Tibial nerve (tissue), 3 donors: ENCODE measurements at regions not wholly inside any gene's neighbourhood (a gene's known extent, or its start where the extent isn't known, plus 50 kb on each side); places are given as distances from the start of the nearest gene placed in this dataset.

Experiments
- POLR2A ChIP-seq, 2 donors: fragments of 450-650 bp; IDR thresholded peaks; one replicate each; pipeline ENCODE4 v1.6.1; 2017; ENCODE audit warnings: antibody characterized with exemption in 2 of 2, mild to moderate bottlenecking in 2 of 2, moderate library complexity in 2 of 2
- TF ChIP-seq, protein P1 (sequence below), 5 experiments: fragments of 200-600 bp in 3 of 5; fragments of 450-650 bp in 2 of 5; sonication (generic) in 3 of 5; IDR thresholded peaks; one replicate each; pipeline ENCODE4 v1.5.1; 2016 to 2019; ENCODE audit warnings: antibody characterized with exemption in 5 of 5, mild to moderate bottlenecking in 3 of 5, moderate library complexity in 2 of 5

DNA sequence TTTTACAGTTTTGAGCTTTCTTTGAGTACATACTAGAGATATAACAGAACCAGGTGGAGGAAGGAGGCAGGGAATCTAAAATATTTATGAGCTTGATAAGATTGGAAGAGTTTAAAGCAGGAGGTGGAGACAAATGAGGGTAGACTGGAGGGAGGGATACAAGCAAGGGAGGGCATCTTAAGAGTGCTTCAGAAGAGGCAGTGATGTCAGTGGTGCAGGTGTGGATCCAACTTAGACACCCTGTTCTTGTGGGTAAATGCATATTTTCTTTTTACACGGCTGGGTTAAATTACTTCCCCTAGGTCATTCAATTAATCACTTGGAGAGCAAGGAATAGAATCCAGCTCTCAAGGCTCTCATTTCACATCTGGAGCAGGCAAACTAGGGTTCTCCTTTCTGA is 146.1 kb upstream of the LRIG3 start:
- TF ChIP-seq, protein P1, sequence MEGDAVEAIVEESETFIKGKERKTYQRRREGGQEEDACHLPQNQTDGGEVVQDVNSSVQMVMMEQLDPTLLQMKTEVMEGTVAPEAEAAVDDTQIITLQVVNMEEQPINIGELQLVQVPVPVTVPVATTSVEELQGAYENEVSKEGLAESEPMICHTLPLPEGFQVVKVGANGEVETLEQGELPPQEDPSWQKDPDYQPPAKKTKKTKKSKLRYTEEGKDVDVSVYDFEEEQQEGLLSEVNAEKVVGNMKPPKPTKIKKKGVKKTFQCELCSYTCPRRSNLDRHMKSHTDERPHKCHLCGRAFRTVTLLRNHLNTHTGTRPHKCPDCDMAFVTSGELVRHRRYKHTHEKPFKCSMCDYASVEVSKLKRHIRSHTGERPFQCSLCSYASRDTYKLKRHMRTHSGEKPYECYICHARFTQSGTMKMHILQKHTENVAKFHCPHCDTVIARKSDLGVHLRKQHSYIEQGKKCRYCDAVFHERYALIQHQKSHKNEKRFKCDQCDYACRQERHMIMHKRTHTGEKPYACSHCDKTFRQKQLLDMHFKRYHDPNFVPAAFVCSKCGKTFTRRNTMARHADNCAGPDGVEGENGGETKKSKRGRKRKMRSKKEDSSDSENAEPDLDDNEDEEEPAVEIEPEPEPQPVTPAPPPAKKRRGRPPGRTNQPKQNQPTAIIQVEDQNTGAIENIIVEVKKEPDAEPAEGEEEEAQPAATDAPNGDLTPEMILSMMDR (IDR thresholded peaks at IDR 0.05) = no peak
- no peak for TF ChIP-seq POLR2A (IDR thresholded peaks at IDR 0.05)
